M059J (cell line): ENCODE measurements at regions not wholly inside any gene's neighbourhood (a gene's known extent, or its start where the extent isn't known, plus 50 kb on each side); places are given as distances from the start of the nearest gene placed in this dataset.
"Not testable (repeated sequence)": the region's sequence is repeated elsewhere in the genome, so short reads cannot be mapped to it uniquely, and the experiment has no call there.

Source experiments
- DNase-seq: peaks from one replicate; pipeline ENCODE4 v3.0.0-alpha.2; 2012; ENCODE audit warnings: low read depth

GRCh38 chr2:18311420-18312195, 248.8 kb downstream of the RDH14 start:
- DNase-seq: peak; percentile 85

GRCh38 chr2:18309627-18310026, 250.8 kb downstream of the RDH14 start:
- no peak for DNase-seq

- DNase-seq: no peak
Observed at GRCh38 chr2:18309188-18309587, 251.3 kb downstream of the RDH14 start.

GRCh38 chr2:18304849-18305248, 255.6 kb downstream of the RDH14 start:
- no peak for DNase-seq

GRCh38 chr2:18301421-18302139, 258.9 kb downstream of the RDH14 start:
- peak; percentile 23 for DNase-seq

- DNase-seq: peak; percentile 92
Observed at GRCh38 chr2:18299423-18300212, 260.8 kb downstream of the RDH14 start.

GRCh38 chr2:18297534-18298058, 262.9 kb downstream of the RDH14 start:
- no peak for DNase-seq

GRCh38 chr2:18290386-18290785, 270.1 kb downstream of the RDH14 start:
- DNase-seq: no peak

- no peak for DNase-seq
Observed at GRCh38 chr2:18286897-18287296, 273.6 kb downstream of the RDH14 start.

GRCh38 chr2:18284331-18284730, 276.1 kb downstream of the RDH14 start:
- DNase-seq: no peak

GRCh38 chr2:18282026-18282425, 278.4 kb downstream of the RDH14 start:
- DNase-seq: no peak

GRCh38 chr2:18276583-18277075, 283.8 kb downstream of the RDH14 start:
- DNase-seq: no peak

GRCh38 chr2:18273205-18273604, 287.2 kb downstream of the RDH14 start:
- no peak for DNase-seq

- no peak for DNase-seq
Observed at GRCh38 chr2:18272148-18272494, 288.3 kb downstream of the RDH14 start.

GRCh38 chr2:18271370-18272147, 288.9 kb downstream of the RDH14 start:
- no peak for DNase-seq

- peak; percentile 50 for DNase-seq
Observed at GRCh38 chr2:18268400-18268799, 292.1 kb downstream of the RDH14 start.

- peak; percentile 19 for DNase-seq
Observed at GRCh38 chr2:18267501-18267900, 293.0 kb downstream of the RDH14 start.

- DNase-seq: not testable (repeated sequence)
Observed at GRCh38 chr2:18266699-18267098, 293.8 kb downstream of the RDH14 start.

GRCh38 chr2:18265614-18266586, 294.6 kb downstream of the RDH14 start:
- DNase-seq: no peak

- DNase-seq: no peak
Observed at GRCh38 chr2:18262601-18263000, 297.9 kb downstream of the RDH14 start.
